WTC11 (cell line): ENCODE measurements at regions not wholly inside any gene's neighbourhood (a gene's known extent, or its start where the extent isn't known, plus 50 kb on each side); places are given as distances from the start of the nearest gene placed in this dataset.

Experiments
- ATAC-seq: fragments of 200-7000 bp; cut with Tn5 transposase; 2 replicates; pipeline ENCODE4 v1.10.0; 2021; ENCODE audit warnings: mild to moderate bottlenecking, moderate library complexity
- CTCF ChIA-PET: fragments of 300-600 bp; sonication (Branson Sonifier 250); formaldehyde crosslinking; loops from one replicate; lab custom pipeline; 2021; ENCODE audit warnings: antibody characterized with exemption; lab: Charles Lee
- POLR2A ChIA-PET: fragments of 350-600 bp; sonication (Branson Sonifier 250); formaldehyde crosslinking; loops from one replicate; lab custom pipeline; 2021; ENCODE audit warnings: antibody characterized with exemption; lab: Charles Lee
- DNase-seq: peaks from one replicate; pipeline ENCODE4 v3.0.0; 2021; ENCODE audit warnings: low spot score
- H3K27ac Mint-ChIP-seq: 2 replicates; pipeline ENCODE4 v1.8.0; 2021; ENCODE audit warnings: mixed read lengths
- H3K27me3 Mint-ChIP-seq: 2 replicates; pipeline ENCODE4 v1.8.0; 2021; ENCODE audit warnings: low read depth, mild to moderate bottlenecking, moderate library complexity, mixed read lengths
- H3K36me3 Mint-ChIP-seq: 2 replicates; pipeline ENCODE4 v1.8.0; 2021; ENCODE audit warnings: mixed read lengths
- H3K4me1 Mint-ChIP-seq: 2 replicates; pipeline ENCODE4 v1.8.0; 2022; ENCODE audit warnings: mixed read lengths
- H3K4me3 Mint-ChIP-seq: 2 replicates; pipeline ENCODE4 v1.8.0; 2021; ENCODE audit warnings: mild to moderate bottlenecking, moderate library complexity, mixed read lengths
- H3K9me3 Mint-ChIP-seq: 2 replicates; pipeline ENCODE4 v1.8.0; 2021; ENCODE audit warnings: mixed read lengths
- CDX4 ChIP-seq: fragments of 250-450 bp; sonication (Bioruptor Pico); IDR thresholded peaks from 2 replicates; pipeline ENCODE4 v1.9.0; 2021; ENCODE audit warnings: moderate library complexity, mild to moderate bottlenecking, inconsistent platforms, borderline replicate concordance
- E2F5 ChIP-seq: sonication (generic); formaldehyde crosslinking; IDR thresholded peaks from 2 replicates; pipeline ENCODE4 v1.8.1; 2022; ENCODE audit warnings: mild to moderate bottlenecking, moderate library complexity, missing genetic modification reagents
- ERG ChIP-seq: fragments of 250-450 bp; sonication (Bioruptor Pico); IDR thresholded peaks from 2 replicates; pipeline ENCODE4 v1.8.0; 2021; ENCODE audit warnings: mild to moderate bottlenecking
- GTF2I ChIP-seq: fragments of 250-450 bp; sonication (Bioruptor Pico); conservative IDR thresholded peaks from 2 replicates; pipeline ENCODE4 v1.4.0; 2021; ENCODE audit warnings: mild to moderate bottlenecking
- JUN ChIP-seq: sonication (generic); formaldehyde crosslinking; IDR thresholded peaks from 2 replicates; pipeline ENCODE4 v1.8.0; 2023; ENCODE audit warnings: mild to moderate bottlenecking, missing genetic modification reagents
- KAT7 ChIP-seq: sonication (generic); formaldehyde crosslinking; IDR thresholded peaks from 2 replicates; pipeline ENCODE4 v1.8.1; 2023; ENCODE audit warnings: missing genetic modification reagents, mild to moderate bottlenecking, borderline replicate concordance
- MLX ChIP-seq: sonication (generic); formaldehyde crosslinking; IDR thresholded peaks from 2 replicates; pipeline ENCODE4 v1.8.1; 2023; ENCODE audit warnings: mild to moderate bottlenecking, missing genetic modification reagents, moderate library complexity
- MXD4 ChIP-seq: fragments of 250-450 bp; sonication (Bioruptor Pico); IDR thresholded peaks from 2 replicates; pipeline ENCODE4 v1.8.0; 2021; ENCODE audit warnings: mild to moderate bottlenecking, moderate library complexity, borderline replicate concordance
- NFYB ChIP-seq: sonication (generic); formaldehyde crosslinking; conservative IDR thresholded peaks from 2 replicates; pipeline ENCODE4 v1.8.0; 2022; ENCODE audit warnings: low read depth, missing genetic modification reagents
- NR3C1 ChIP-seq: sonication (generic); formaldehyde crosslinking; conservative IDR thresholded peaks from 2 replicates; pipeline ENCODE4 v1.8.1; 2023; ENCODE audit warnings: low read depth, mild to moderate bottlenecking, missing genetic modification reagents
- SMAD4 ChIP-seq: sonication (generic); formaldehyde crosslinking; IDR thresholded peaks from 2 replicates; pipeline ENCODE4 v1.8.0; 2022; ENCODE audit warnings: mild to moderate bottlenecking, missing genetic modification reagents
- TCF7 ChIP-seq: sonication (generic); formaldehyde crosslinking; IDR thresholded peaks from 2 replicates; pipeline ENCODE4 v1.8.0; 2022; ENCODE audit warnings: mild to moderate bottlenecking, low read depth, missing genetic modification reagents, moderate library complexity
- TEAD4 ChIP-seq: sonication (generic); formaldehyde crosslinking; IDR thresholded peaks from 2 replicates; pipeline ENCODE4 v1.8.0; 2022; ENCODE audit warnings: mild to moderate bottlenecking, missing genetic modification reagents
- USF1 ChIP-seq: sonication (generic); formaldehyde crosslinking; IDR thresholded peaks from 2 replicates; pipeline ENCODE4 v1.8.0; 2022; ENCODE audit warnings: mild to moderate bottlenecking, missing genetic modification reagents
- ZBTB21 ChIP-seq: sonication (generic); formaldehyde crosslinking; IDR thresholded peaks from 2 replicates; pipeline ENCODE4 v1.8.1; 2023; ENCODE audit warnings: mild to moderate bottlenecking, missing genetic modification reagents, borderline replicate concordance
- ZNF121 ChIP-seq: sonication (generic); formaldehyde crosslinking; IDR thresholded peaks from 2 replicates; pipeline ENCODE4 v1.8.0; 2023; ENCODE audit warnings: missing genetic modification reagents
- ZNF263 ChIP-seq: sonication (generic); formaldehyde crosslinking; IDR thresholded peaks from 2 replicates; pipeline ENCODE4 v1.8.1; 2022; ENCODE audit warnings: low read depth, mild to moderate bottlenecking, moderate library complexity, missing genetic modification reagents
- ZNF317 ChIP-seq: sonication (generic); formaldehyde crosslinking; IDR thresholded peaks from 2 replicates; pipeline ENCODE4 v1.8.1; 2023; ENCODE audit warnings: low read depth, mild to moderate bottlenecking, moderate library complexity, missing genetic modification reagents, borderline replicate concordance
- ZNF425 ChIP-seq: fragments of 250-450 bp; sonication (Bioruptor Pico); conservative IDR thresholded peaks from 2 replicates; pipeline ENCODE4 v1.9.0; 2021; ENCODE audit warnings: mild to moderate bottlenecking

GRCh38 chr21:19921211-19921610 is 1077.0 kb upstream of the NCAM2 start (continued):
- TF ChIP-seq USF1 (no peak), TCF7 (CRISPR knock-in tag) (no peak), ZNF121 (no peak), ZNF263 (CRISPR knock-in tag) (no peak), CDX4 (CRISPR knock-in tag) (no peak), MLX (no peak), MXD4 (CRISPR knock-in tag) (no peak), ZBTB21 (no peak), GTF2I (CRISPR knock-in tag) (no peak), TEAD4 (CRISPR knock-in tag) (no peak), ZNF317 (CRISPR knock-in tag) (no peak), SMAD4 (CRISPR knock-in tag) (no peak)

GRCh38 chr21:19922122-19922521 is 1076.1 kb upstream of the NCAM2 start:
- POLR2A ChIA-PET = no interaction called here
- Mint-ChIP-seq H3K4me1 (peaks cover 6% of the 10 kb centered on the region; the same call in 1 of the 2 replicates), H3K27me3 (no peaks in the 10 kb centered on the region), H3K4me3 (no peak overlapping the region), H3K27ac (no peak overlapping the region; the same call in 1 of the 2 replicates), H3K36me3 (no peaks in the 10 kb centered on the region), H3K9me3 (no peaks in the 10 kb centered on the region)
- TF ChIP-seq ZBTB21 = no peak
- no peak for TF ChIP-seq ERG (CRISPR knock-in tag)
- no peak for TF ChIP-seq ZNF425 (CRISPR knock-in tag)
- TF ChIP-seq NFYB (CRISPR knock-in tag) = no peak
- no peak for TF ChIP-seq TCF7 (CRISPR knock-in tag)
- no peak for TF ChIP-seq KAT7 (CRISPR knock-in tag)
- no peak for TF ChIP-seq JUN (CRISPR knock-in tag)
- no peak for TF ChIP-seq E2F5 (CRISPR knock-in tag)
- TF ChIP-seq NR3C1 = no peak
- TF ChIP-seq ZNF317 (CRISPR knock-in tag) = no peak
- peak; percentile 59 for ATAC-seq
- CTCF ChIA-PET = interaction anchor here (1.1 to 1.4 kb wide), 3 partner anchors 9 to 118 kb away, joined by 3 to 6 read pairs (median 3); no protein-coding TSS in a partner anchor
- DNase-seq = no peak
